ENCODE measurements at regions not wholly inside any gene's neighbourhood (a gene's known extent, or its start where the extent isn't known, plus 50 kb on each side); places are given as distances from the start of the nearest gene placed in this dataset.

GRCh38 chr11:128215238-128215882 is 372.0 kb downstream of the ETS1 start:
- ChIA-PET CTCF (no interaction called here), POLR2A (ENCODE audit: unreplicated experiment) (no interaction called here)
- Histone ChIP-seq H3K27me3 (ENCODE audit: control insufficient read depth, insufficient read depth, low read length) (no peaks in the 10 kb centered on the region), H2AK9ac (replicated peaks; ENCODE audit: low read depth, low read length, poor library complexity) (no peak overlapping the region), H3K14ac (replicated peaks; ENCODE audit: low read depth, low read length) (no peak overlapping the region), H3K18ac (ENCODE audit: low read depth, low read length) (no peak overlapping the region), H4K5ac (ENCODE audit: low read depth, low read length) (no peak overlapping the region), H4K91ac (ENCODE audit: insufficient read depth, low read depth, low read length) (no peak overlapping the region), H3K9me3 (ENCODE audit: control insufficient read depth, insufficient read depth, low read length) (no peaks in the 10 kb centered on the region), H3K4me1 (ENCODE audit: control insufficient read depth, insufficient read depth, low read length) (peaks cover 6% of the 10 kb centered on the region), H2BK15ac (ENCODE audit: low read depth, low read length) (no peak overlapping the region), H2BK120ac (ENCODE audit: low read depth, low read length) (no peak overlapping the region), H2BK5ac (ENCODE audit: low read depth, low read length, poor library complexity, severe bottlenecking) (no peak overlapping the region), H3K56ac (ENCODE audit: extremely low read depth, insufficient read depth, low read length) (no peak overlapping the region), H3K79me1 (ENCODE audit: low read depth in 1 of 2, low read length in 2 of 2) (no peaks in the 10 kb centered on the region), H2AK5ac (ENCODE audit: low read depth, low read length) (no peak overlapping the region), H4K20me1 (ENCODE audit: insufficient read depth, low read length) (no peaks in the 10 kb centered on the region), H3K9ac (ENCODE audit: low read depth, low read length) (no peak overlapping the region), H2AFZ (replicated peaks; ENCODE audit: low read length, poor library complexity) (no peak overlapping the region), H3K4me2 (ENCODE audit: low read depth, low read length) (no peak overlapping the region), H3K9me1 (ENCODE audit: insufficient read depth, low read length) (no peaks in the 10 kb centered on the region), H4K8ac (ENCODE audit: low read depth in 2 of 2, low read length in 2 of 2) (no peak overlapping the region), H2BK20ac (ENCODE audit: low read depth, low read length) (no peak overlapping the region), H3K4me3 (ENCODE audit: insufficient read depth, low read depth, low read length) (no peak overlapping the region), H3K23ac (ENCODE audit: low read depth, low read length) (no peak overlapping the region), H3K4ac (ENCODE audit: low read depth, low read length) (no peak overlapping the region), H3K36me3 (ENCODE audit: control insufficient read depth, insufficient read depth, low read length) (no peaks in the 10 kb centered on the region), H3K27ac (ENCODE audit: insufficient read depth, low read length) (no peak overlapping the region)
- no TSS peak for BruUV-seq (replicated peaks)
- DNase-seq (no peak), ATAC-seq (ENCODE audit: low read depth) (no peak)
- dilution Hi-C loops (cut with HindIII; ENCODE audit: low sequenced_read_pairs, unreplicated experiment) = no loop called here
- WGBS, 2 experiments (ENCODE audit: extremely low coverage in 2 of 2, insufficient read length in 1 of 2) = 83% methylated on average over 11 of the region's 28 CpGs; no CpG with 5 or more reads in 1 of the 2 experiments
- TF ChIP-seq FOS (IDR thresholded peaks at IDR 0.05; ENCODE audit: low read depth, low read length) (no peak), POLR2A (IDR thresholded peaks at IDR 0.05; ENCODE audit: low read depth, low read length) (no peak), SMC3 (IDR thresholded peaks at IDR 0.05; ENCODE audit: low read depth, low read length) (no peak), CHD1 (IDR thresholded peaks at IDR 0.05; ENCODE audit: low read depth, low read length) (no peak)
- intact Hi-C loops (cut with micrococcal nuclease) = no loop called here
- in situ Hi-C loops (cut with MboI; ENCODE audit: low sequenced_read_pairs) = no loop called here
